HG03457 (cell line): ENCODE measurements at regions not wholly inside any gene's neighbourhood (a gene's known extent, or its start where the extent isn't known, plus 50 kb on each side); places are given as distances from the start of the nearest gene placed in this dataset.
A peak's percentile ranks its signal among the peaks of the same experiment; 100 is the strongest.
"Not testable (repeated sequence)": the region's sequence is repeated elsewhere in the genome, so short reads cannot be mapped to it uniquely, and the experiment has no call there.

Experiments
- ATAC-seq: cut with Tn5 transposase; IDR thresholded peaks from one replicate; pipeline ENCODE4 v1.9.1; 2021; ENCODE audit warnings: moderate number of reproducible peaks; ENCODE audit not compliant: unreplicated experiment

DNA sequence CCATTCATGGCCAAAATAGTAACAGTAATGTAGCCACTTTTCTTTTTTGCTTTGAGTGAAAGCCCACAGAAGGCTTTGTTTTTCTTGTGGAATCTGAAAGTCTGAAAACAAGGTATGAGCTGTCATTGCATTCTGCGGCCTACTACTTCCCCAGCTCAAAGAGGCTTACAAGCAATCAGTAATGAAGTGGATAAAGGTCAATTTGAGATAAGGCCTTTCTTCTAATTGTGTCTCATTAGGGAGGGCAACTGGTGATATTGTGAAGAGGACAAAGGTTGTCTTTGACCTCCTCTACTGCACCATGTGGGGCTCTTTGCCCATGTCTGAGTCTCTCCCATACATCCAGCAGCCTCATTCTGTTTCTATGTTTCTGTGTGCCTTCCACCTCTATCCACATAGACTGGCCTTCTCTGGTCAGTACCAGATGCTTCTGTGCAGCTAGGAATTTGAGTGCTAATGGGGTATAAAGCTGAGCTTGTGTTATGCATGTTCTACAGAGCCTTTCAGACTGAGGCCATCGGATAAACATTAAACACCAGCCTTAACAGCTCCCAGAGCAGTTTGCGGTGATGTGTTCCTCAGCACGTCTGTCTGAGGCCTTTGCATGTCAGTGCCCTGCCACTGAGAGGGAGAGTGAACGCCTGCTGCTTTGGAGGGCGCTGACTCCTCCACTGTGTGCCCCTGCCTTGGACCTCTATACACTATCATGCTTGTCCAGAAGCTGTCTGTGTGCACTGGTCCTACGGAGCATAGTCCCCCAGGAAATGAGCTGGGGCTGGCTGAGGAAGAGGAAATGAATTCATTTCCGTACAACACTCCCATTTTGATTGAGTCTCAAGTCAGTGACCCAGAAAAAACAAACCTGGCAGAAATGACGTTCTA lies 80.2 kb downstream of the SH2D1A start:
- no peak for ATAC-seq

DNA sequence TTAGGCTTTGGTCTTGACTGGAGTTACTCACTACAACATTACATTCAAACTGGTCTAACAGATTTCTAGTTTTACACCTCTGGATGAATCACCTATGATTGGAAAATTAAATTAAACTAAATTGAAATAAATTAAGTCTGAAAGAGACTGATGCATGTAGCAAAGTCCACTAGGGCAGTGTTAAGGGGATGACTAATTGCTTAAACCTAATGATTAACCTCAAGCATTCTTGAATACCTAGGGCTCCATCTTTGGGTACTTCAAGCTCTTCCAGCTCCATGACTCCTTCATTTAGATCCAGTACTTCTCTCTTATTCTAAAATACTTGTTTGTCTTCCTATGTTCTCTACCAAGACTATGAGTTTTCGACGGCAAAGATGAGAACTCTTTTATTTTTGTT lies 86.8 kb downstream of the SH2D1A start:
- no peak for ATAC-seq

DNA sequence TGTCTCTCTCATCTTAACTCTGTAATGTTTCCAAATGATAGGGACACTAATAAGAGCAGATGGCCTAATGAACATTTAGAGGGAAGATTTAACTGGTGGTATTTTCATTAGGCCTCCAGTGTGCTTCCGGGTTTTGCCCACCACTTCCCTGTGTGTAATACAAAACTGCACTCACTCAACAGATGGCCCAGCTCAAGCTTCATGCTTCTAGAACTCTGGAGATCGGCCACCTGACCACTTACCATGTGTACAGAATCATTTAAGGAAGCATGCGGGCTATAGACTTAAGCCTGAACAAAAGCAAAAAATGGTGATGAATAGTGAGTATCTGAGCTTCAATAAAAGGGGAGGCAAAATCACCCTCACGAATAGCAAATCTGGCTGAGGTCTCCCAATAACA lies 89.3 kb downstream of the SH2D1A start:
- ATAC-seq: no peak

- ATAC-seq: no peak
Observed at GRCh38 chrX:124440695-124441094, 94.3 kb downstream of the SH2D1A start.

DNA sequence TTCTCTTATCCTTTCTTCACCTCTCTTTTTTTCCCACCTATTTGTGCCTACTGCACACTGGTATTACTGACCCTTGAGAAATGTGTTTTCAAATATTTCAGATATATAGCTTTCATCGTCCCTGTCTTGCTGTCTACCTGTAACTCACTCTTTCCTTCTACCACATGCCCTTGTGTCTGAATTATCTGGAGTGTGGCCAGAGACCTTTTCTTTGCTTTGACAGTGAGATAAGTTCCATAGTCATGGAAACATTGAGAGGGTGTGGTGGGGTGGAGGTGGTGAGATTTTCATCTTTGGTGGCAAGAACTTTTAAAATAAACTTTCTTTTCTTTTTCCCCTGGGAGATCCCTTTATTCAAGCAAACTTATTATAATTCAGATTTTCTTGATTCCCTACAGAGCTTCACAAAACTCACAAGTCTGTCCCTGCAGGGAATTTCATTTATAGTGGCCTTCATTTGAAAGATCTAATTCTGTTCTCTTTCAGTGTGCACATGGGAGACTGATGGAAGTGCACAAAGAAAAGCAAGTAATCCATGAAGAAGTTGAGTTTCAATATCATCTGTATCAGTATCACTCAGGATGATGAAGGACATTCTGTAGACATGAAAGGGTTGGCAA lies 95.7 kb downstream of the SH2D1A start:
- no peak for ATAC-seq

DNA sequence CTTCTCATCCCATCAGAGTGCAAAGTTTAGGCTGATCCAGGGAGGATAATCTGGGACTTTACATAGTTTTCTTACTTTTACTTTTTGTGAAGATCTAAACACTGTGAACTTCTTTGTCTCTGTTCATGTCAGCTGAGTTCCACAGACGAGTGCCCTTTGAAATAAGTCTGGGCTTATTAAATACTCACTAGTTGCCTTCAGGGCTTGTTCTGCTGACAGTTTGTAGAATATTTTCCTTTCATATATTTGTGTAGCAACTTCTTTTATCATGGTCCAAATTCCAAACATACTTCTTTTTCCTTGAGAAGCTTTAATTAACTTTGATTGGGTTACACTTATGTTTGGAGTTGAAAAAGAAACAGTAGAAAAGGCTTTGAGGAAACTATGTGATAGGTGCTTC lies 109.6 kb downstream of the SH2D1A start:
- ATAC-seq: no peak

GRCh38 chrX:124459851-124460250 lies 113.5 kb downstream of the SH2D1A start:
- not testable (repeated sequence) for ATAC-seq

DNA sequence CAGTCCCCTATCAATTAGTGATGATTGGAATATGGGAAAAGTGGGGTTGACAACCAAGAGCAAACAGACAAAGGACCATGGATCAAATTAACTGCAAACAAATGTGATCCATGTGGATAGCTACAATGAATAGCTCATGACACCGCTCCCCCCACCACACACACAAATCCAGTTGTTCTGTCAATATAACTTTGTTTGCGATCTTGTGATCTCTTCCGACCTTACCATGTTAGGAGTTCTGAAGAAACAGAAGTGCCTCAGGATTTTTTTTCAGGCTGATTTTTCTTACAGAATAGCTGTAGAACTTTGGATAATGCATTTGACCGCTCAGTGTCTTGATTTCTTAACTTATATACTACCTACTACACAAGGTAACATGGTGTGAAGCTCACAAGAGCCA lies 116.6 kb downstream of the SH2D1A start:
- no peak for ATAC-seq

- ATAC-seq: no peak
Observed at GRCh38 chrX:124467202-124467601, 120.8 kb downstream of the SH2D1A start.

- no peak for ATAC-seq
Observed at GRCh38 chrX:124475358-124475757, 129.0 kb downstream of the SH2D1A start.

- ATAC-seq: no peak
Observed at GRCh38 chrX:124476562-124476961, 130.2 kb downstream of the SH2D1A start.

DNA sequence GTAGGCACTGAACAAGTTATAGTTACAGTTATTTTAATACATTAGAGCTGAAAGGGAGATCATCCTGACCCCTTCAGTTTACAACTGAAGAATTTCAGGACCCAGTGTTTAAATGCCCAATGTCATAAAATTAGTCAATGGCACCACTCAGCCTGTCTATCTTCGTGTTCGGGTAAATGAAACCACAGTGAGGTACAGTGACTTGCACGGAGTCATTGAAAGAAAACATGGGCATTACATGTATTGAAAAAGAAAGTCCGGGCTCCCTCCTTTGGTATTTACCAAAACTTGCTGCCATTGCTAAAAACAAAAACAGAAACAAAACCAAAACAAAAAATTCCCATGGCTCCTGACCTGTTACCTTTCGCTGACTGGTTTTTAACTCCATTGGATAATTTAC lies 131.7 kb downstream of the SH2D1A start:
- no peak for ATAC-seq

GRCh38 chrX:124488412-124489161 lies 142.2 kb downstream of the SH2D1A start:
- ATAC-seq: peak; percentile 85

GRCh38 chrX:124493984-124494383 lies 147.6 kb downstream of the SH2D1A start:
- no peak for ATAC-seq

- no peak for ATAC-seq
Observed at GRCh38 chrX:124497386-124497785, 151.0 kb downstream of the SH2D1A start.

GRCh38 chrX:124501586-124501985 lies 155.2 kb downstream of the SH2D1A start:
- no peak for ATAC-seq

DNA sequence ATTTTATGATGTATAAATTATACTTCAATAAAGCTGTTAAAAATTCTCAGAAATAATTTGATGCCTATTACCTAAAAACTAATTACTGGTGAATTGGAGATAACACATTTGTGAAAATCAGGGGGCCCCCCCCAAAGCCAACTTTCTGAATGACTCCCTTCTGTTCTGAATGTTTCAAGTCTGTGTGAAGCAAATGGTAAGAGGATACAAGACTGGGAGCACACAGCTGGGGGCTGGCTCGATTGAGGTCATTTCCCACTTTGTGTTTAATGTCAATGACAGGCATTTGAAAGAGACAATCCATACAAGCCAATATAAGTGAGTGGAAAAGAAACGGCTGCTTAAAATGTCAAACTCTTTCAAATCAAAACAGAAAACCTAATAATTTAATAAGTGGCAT lies 155.8 kb downstream of the SH2D1A start:
- no peak for ATAC-seq

- ATAC-seq: no peak
Observed at GRCh38 chrX:124502599-124502998, 156.2 kb downstream of the SH2D1A start.

- peak; percentile 85 for ATAC-seq
Observed at GRCh38 chrX:124504111-124504983, 158.0 kb downstream of the SH2D1A start.

DNA sequence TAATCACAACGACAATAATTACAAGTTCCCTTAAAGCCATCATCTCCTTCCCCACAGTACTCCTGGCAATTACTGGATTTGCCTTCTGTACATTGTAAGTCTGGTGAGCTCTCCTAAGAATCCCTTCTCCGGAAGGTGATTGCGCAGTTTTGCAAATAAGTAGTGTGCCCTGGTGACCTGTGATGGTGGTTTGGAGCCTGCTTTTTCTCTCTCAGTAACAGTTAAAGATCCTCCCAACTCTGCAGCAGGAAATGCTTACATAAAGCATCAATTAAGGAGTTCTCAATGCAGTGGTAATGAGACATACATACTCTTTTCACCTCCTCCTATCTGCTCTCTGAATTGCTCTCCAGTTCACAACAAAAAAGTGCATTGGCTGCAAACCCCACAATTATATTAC lies 159.7 kb downstream of the SH2D1A start:
- no peak for ATAC-seq

GRCh38 chrX:124507246-124507645 lies 160.9 kb downstream of the SH2D1A start:
- ATAC-seq: no peak
